Pons (tissue), 1 donor: ENCODE measurements at regions not wholly inside any gene's neighbourhood (a gene's known extent, or its start where the extent isn't known, plus 50 kb on each side); places are given as distances from the start of the nearest gene placed in this dataset.

ENCODE experiments used
- DNase-seq: peaks from one replicate; pipeline ENCODE4 v3.0.0-alpha.2; 2016; ENCODE audit warnings: low spot score

DNA sequence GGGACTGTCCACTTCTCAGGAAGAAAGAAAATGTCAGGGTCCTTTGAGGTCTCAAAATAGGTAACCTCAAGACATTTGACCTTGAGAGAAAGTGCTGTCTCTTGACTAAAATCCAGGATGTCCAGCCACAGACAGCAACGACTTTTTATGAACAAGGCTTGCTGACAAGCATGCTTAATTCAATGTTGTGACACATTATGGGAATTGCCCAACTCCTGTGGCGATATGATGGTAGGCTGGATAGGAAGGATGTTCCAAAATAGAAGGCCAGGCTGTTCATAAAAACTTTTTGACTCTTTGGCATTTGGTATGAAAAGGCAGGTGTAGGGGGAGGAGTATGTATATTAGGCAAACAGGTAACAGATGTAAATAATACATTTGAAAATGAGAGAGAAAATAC lies 50.8 kb upstream of the EDNRA start:
- no peak for DNase-seq
